ENCODE measurements at regions not wholly inside any gene's neighbourhood (a gene's known extent, or its start where the extent isn't known, plus 50 kb on each side); places are given as distances from the start of the nearest gene placed in this dataset.

- TF ChIP-seq CTCF (conservative IDR thresholded peaks at IDR 0.05 in 1 of 2, IDR thresholded peaks at IDR 0.05 in 1 of 2; ENCODE audit: extremely low read depth in 1 of 2, insufficient read depth in 1 of 2, low read depth in 1 of 2, low read length in 2 of 2), result no peak
- no peak for TF ChIP-seq EZH2 (IDR thresholded peaks at IDR 0.05; ENCODE audit: borderline replicate concordance, low read length)
Measured at GRCh38 chr3:43915546-43915945, 224.8 kb downstream of the ABHD5 start.

Data from mammary epithelial cell (primary cell).